Uterus (tissue), 2 donors: ENCODE measurements at regions not wholly inside any gene's neighbourhood (a gene's known extent, or its start where the extent isn't known, plus 50 kb on each side); places are given as distances from the start of the nearest gene placed in this dataset.

Experiments
- POLR2A ChIP-seq, 2 donors: fragments of 450-650 bp; IDR thresholded peaks; one replicate each; pipeline ENCODE4 v1.6.1; 2016; ENCODE audit warnings: antibody characterized with exemption in 2 of 2, mild to moderate bottlenecking in 1 of 2, moderate library complexity in 1 of 2
- TF ChIP-seq, protein P1 (sequence below), 4 experiments: fragments of 200-600 bp in 2 of 4; fragments of 450-650 bp in 2 of 4; sonication (generic) in 2 of 4; IDR thresholded peaks; one replicate each; pipeline ENCODE4 v1.5.1; 2016 to 2019; ENCODE audit warnings: antibody characterized with exemption in 4 of 4, mild to moderate bottlenecking in 2 of 4, moderate library complexity in 1 of 4

- TF ChIP-seq, protein P1, sequence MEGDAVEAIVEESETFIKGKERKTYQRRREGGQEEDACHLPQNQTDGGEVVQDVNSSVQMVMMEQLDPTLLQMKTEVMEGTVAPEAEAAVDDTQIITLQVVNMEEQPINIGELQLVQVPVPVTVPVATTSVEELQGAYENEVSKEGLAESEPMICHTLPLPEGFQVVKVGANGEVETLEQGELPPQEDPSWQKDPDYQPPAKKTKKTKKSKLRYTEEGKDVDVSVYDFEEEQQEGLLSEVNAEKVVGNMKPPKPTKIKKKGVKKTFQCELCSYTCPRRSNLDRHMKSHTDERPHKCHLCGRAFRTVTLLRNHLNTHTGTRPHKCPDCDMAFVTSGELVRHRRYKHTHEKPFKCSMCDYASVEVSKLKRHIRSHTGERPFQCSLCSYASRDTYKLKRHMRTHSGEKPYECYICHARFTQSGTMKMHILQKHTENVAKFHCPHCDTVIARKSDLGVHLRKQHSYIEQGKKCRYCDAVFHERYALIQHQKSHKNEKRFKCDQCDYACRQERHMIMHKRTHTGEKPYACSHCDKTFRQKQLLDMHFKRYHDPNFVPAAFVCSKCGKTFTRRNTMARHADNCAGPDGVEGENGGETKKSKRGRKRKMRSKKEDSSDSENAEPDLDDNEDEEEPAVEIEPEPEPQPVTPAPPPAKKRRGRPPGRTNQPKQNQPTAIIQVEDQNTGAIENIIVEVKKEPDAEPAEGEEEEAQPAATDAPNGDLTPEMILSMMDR (IDR thresholded peaks at IDR 0.05), result no peak
- TF ChIP-seq POLR2A (IDR thresholded peaks at IDR 0.05), result no peak
These were observed 209.2 kb downstream of the B3GLCT start for GRCh38 chr13:31408927-31409326.
